ENCODE measurements at regions not wholly inside any gene's neighbourhood (a gene's known extent, or its start where the extent isn't known, plus 50 kb on each side); places are given as distances from the start of the nearest gene placed in this dataset.
A peak's percentile ranks its signal among the peaks of the same experiment; 100 is the strongest.

DNA sequence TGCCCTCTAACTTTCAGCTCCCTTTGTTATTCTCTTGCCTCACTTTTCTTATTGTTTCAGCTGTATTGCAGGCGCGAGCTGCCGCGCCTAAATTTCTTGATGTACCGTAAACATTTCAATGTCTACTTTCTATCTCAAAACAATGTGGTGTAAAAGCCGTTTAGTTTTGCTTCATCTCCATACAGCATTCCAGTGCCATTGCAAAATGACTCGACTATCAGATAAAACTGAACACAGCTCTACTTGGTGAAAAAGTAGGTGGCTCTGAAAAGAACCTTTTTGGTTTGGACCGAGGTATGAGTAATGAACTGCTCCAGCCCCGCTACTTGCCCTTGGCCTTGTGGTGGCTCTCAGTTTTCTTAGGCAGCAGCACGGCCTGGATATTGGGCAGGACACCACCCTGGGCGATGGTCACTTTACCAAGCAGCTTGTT, 74.6 kb downstream of the OR2B2 start:
- Histone ChIP-seq H3K4me3 (peak overlapping the region; percentile 5 to 73 (median 33)), H3K36me3 (replicated peaks in 1 of 2) (no peaks in the 10 kb centered on the region), H3K27me3 (no peaks in the 10 kb centered on the region), H3K27ac (peak overlapping the region; percentile 94 to 100 (median 98)), H3K9me3 (replicated peaks in 1 of 3) (no peaks in the 10 kb centered on the region), H3K4me1 (replicated peaks in 1 of 2) (peaks cover 0 to 26% of the 10 kb centered on the region in 2 donors)
- WGBS, 4 donors = 0 to 1% (median 1%) methylated on average over 11 of the region's 11 CpGs
- intact Hi-C loops (cut with DNase I) = no loop called here
- DNase-seq = peak in 4 of 7 donors; percentile 66 to 74 (median 68)
- TF ChIP-seq, protein P1, sequence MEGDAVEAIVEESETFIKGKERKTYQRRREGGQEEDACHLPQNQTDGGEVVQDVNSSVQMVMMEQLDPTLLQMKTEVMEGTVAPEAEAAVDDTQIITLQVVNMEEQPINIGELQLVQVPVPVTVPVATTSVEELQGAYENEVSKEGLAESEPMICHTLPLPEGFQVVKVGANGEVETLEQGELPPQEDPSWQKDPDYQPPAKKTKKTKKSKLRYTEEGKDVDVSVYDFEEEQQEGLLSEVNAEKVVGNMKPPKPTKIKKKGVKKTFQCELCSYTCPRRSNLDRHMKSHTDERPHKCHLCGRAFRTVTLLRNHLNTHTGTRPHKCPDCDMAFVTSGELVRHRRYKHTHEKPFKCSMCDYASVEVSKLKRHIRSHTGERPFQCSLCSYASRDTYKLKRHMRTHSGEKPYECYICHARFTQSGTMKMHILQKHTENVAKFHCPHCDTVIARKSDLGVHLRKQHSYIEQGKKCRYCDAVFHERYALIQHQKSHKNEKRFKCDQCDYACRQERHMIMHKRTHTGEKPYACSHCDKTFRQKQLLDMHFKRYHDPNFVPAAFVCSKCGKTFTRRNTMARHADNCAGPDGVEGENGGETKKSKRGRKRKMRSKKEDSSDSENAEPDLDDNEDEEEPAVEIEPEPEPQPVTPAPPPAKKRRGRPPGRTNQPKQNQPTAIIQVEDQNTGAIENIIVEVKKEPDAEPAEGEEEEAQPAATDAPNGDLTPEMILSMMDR (IDR thresholded peaks at IDR 0.05) = no peak
- TF ChIP-seq POLR2A (IDR thresholded peaks at IDR 0.05) = no peak

DNA sequence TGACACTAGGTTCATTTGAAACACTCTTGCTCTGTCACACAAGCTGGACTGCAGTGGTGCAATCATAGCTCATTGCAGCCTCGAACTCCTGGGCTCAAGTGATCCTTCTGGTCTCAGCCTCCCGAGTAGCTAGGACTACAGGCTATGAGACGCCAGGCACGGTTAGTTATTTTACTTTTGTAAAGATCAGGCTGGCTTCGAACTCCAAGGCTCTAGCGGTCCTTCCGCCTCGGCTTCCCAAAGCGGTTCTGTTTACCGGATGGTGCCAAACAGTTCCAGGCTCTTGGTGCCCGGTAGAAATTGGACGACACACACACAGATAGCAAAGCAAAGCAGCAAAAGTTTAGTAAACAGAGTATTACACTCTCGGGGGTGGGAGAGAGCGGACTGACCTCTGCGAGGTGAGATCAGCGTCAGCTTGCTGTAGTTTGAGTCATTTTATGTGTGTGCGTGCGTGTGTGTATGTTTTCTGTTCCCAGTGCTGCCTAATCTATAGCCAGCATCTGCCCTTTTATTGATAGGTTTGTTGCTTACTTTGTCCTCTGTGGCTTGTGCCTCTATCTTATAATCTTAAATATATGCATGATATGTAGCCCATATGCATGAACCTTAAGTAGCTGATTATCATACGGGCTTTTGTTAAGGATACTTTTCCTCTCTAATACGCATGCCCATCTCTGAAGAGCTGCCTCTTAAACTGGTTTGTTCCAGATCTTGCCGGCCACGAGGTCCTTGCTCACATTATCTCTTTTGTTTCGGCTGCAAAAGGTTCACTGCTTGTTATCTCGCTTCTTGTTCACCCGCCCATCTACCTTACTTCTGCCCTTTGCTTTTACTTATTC, 75.2 kb downstream of the OR2B2 start:
- WGBS, 4 donors = 0 to 1% (median 1%) methylated on average over 25 of the region's 25 CpGs
- H3K36me3 ChIP-seq (replicated peaks in 1 of 2) = no peaks in the 10 kb centered on the region
- peak overlapping the region; percentile 5 to 73 (median 52) for H3K4me3 ChIP-seq
- DNase-seq = peak; percentile 57 to 82 (median 71)
- no peaks in the 10 kb centered on the region for H3K27me3 ChIP-seq
- intact Hi-C loops (cut with DNase I) = no loop called here
- H3K27ac ChIP-seq = peak overlapping the region; percentile 94 to 100 (median 98)
- TF ChIP-seq POLR2A (IDR thresholded peaks at IDR 0.05) = peak in 1 of 2 donors; percentile 48
- TF ChIP-seq, protein P1 (IDR thresholded peaks at IDR 0.05) = no peak
- peaks cover 0 to 29% of the 10 kb centered on the region in 2 donors for H3K4me1 ChIP-seq (replicated peaks in 1 of 2)
- H3K9me3 ChIP-seq (replicated peaks in 1 of 3) = no peaks in the 10 kb centered on the region

DNA sequence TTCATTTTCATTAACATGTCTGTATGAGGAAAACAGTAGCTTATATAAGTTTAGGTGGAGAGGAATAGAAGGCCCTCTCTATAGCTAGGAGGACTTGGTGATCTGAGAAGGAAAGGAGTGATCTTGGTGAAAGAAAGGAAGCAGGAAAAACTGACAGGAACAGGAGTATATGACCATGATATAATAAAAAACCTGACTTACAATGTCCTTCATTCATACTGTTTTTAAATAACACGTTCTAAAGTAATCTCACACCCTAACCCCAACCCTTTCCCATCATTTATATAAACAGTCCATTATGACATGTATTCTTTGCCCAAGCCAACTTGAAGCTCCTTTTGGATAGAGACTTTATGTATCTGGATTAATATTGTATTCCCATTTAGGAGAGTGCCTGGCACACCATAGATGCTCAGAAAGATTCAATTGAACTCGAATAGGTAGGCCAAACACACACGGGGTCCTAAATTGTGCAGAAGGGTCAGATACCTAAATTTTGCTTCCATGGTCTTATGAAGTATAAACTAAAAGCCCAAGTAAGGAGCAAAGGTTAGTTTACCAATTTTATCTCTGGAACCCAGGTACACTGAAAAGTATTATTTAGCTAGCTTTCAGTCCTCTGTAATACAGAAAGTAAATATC, 75.9 kb downstream of the OR2B2 start:
- Histone ChIP-seq H3K36me3 (replicated peaks in 1 of 2) (no peaks in the 10 kb centered on the region), H3K4me1 (replicated peaks in 1 of 2) (peaks cover 0 to 34% of the 10 kb centered on the region in 2 donors), H3K4me3 (peak overlapping the region in 2 of 4 donors; percentile 60 to 73), H3K9me3 (replicated peaks in 1 of 3) (no peaks in the 10 kb centered on the region), H3K27me3 (no peaks in the 10 kb centered on the region), H3K27ac (peak overlapping the region; percentile 94 to 100 (median 98))
- WGBS, 4 donors = 27 to 39% (median 29%) methylated on average over 3 of the region's 3 CpGs
- intact Hi-C loops (cut with DNase I) = no loop called here
- TF ChIP-seq, protein P1 (IDR thresholded peaks at IDR 0.05) = no peak
- no peak for TF ChIP-seq POLR2A (IDR thresholded peaks at IDR 0.05)
- no peak for DNase-seq

DNA sequence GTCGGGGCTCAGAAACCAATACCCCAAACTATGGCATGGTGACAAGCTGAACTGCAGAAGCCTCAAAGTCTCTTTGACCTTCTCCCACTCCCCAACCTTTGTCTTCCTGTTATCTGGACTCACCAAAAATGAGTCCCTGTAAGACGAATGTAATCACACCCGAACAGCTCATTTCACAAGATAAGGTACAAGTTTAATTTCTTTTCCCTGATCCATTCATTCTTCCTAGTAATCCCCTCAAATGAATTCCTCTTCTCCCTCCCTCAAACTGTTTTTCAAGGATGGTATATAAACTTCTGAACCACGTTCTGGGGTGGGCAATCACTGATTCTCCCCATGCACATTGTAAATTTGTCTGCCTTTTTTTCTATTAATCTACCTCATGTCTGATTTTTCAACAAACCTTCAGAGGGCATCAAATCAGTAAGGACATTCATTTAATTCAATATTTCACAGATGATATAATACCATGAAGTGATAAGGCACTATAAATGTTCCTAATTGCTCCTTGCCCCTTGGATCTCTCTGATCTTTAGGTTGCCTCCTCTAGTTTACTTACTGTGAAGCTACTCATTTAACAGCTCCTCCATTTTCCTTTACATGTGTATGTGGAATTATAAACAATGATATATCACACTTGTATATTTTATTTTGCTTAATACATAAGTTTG, 77.2 kb downstream of the OR2B2 start:
- no peak for TF ChIP-seq POLR2A (IDR thresholded peaks at IDR 0.05)
- TF ChIP-seq, protein P1 (IDR thresholded peaks at IDR 0.05) = no peak
- DNase-seq = no peak
- Histone ChIP-seq H3K27me3 (no peaks in the 10 kb centered on the region), H3K36me3 (replicated peaks in 1 of 2) (no peaks in the 10 kb centered on the region), H3K4me3 (no peak overlapping the region), H3K9me3 (replicated peaks in 1 of 3) (no peaks in the 10 kb centered on the region), H3K4me1 (replicated peaks in 1 of 2) (peaks cover 0 to 34% of the 10 kb centered on the region in 2 donors), H3K27ac (no peak overlapping the region)
- intact Hi-C loops (cut with DNase I) = no loop called here
- WGBS, 4 donors = 83 to 86% (median 85%) methylated on average over 4 of the region's 4 CpGs

Measured in adrenal gland (tissue), 9 donors.